RKO (cell line): ENCODE measurements at regions not wholly inside any gene's neighbourhood (a gene's known extent, or its start where the extent isn't known, plus 50 kb on each side); places are given as distances from the start of the nearest gene placed in this dataset.

Experiments
- DNase-seq: peaks from one replicate; pipeline ENCODE4 v3.0.0-alpha.2; 2016; ENCODE audit warnings: low spot score

- no peak for DNase-seq
Observed at GRCh38 chr7:25847336-25848070, 304.5 kb upstream of the NFE2L3 start.

GRCh38 chr7:25849500-25850184, 302.4 kb upstream of the NFE2L3 start:
- DNase-seq = no peak

GRCh38 chr7:25850216-25850615, 301.8 kb upstream of the NFE2L3 start:
- DNase-seq = no peak

- no peak for DNase-seq
Observed at GRCh38 chr7:25850735-25851134, 301.3 kb upstream of the NFE2L3 start.

GRCh38 chr7:25851332-25852210, 300.4 kb upstream of the NFE2L3 start:
- DNase-seq = peak; percentile 64

GRCh38 chr7:25852211-25852938, 299.6 kb upstream of the NFE2L3 start:
- no peak for DNase-seq

- no peak for DNase-seq
Observed at GRCh38 chr7:25852939-25853271, 299.1 kb upstream of the NFE2L3 start.

- no peak for DNase-seq
Observed at GRCh38 chr7:25853314-25853713, 298.7 kb upstream of the NFE2L3 start.

GRCh38 chr7:25854059-25854458, 297.9 kb upstream of the NFE2L3 start:
- no peak for DNase-seq

- peak; percentile 100 for DNase-seq
Observed at GRCh38 chr7:25854608-25855497, 297.1 kb upstream of the NFE2L3 start.

- DNase-seq = peak; percentile 37
Observed at GRCh38 chr7:25855854-25856782, 295.9 kb upstream of the NFE2L3 start.

- DNase-seq = peak; percentile 48
Observed at GRCh38 chr7:25857376-25858067, 294.5 kb upstream of the NFE2L3 start.

- DNase-seq = no peak
Observed at GRCh38 chr7:25858200-25858524, 293.8 kb upstream of the NFE2L3 start.

GRCh38 chr7:25858525-25859411, 293.2 kb upstream of the NFE2L3 start:
- no peak for DNase-seq

GRCh38 chr7:25859412-25860274, 292.4 kb upstream of the NFE2L3 start:
- no peak for DNase-seq

GRCh38 chr7:25860275-25861163, 291.5 kb upstream of the NFE2L3 start:
- no peak for DNase-seq

GRCh38 chr7:25861164-25861496, 290.9 kb upstream of the NFE2L3 start:
- no peak for DNase-seq
